Spleen (tissue), 11 donors: ENCODE measurements at regions not wholly inside any gene's neighbourhood (a gene's known extent, or its start where the extent isn't known, plus 50 kb on each side); places are given as distances from the start of the nearest gene placed in this dataset.

ENCODE experiments used
- DNase-seq: peaks from one replicate; pipeline ENCODE4 v3.0.0-alpha.2; 2020
- H3K27ac ChIP-seq, 8 donors: fragments of 200-600 bp; sonication (generic) in 7 of 8; 1 replicate in 4 of 8; 2 replicates in 4 of 8; pipeline versions ENCODE4 v1.5.0 to v1.8.0; 2016 to 2021; ENCODE audit warnings: inconsistent platforms in 4 of 8, mild to moderate bottlenecking in 4 of 8, moderate library complexity in 1 of 8
- H3K27me3 ChIP-seq, 7 donors: fragments of 200-600 bp; sonication (generic) in 6 of 7; replicated peaks in 1 of 7; 1 replicate in 4 of 7; 2 replicates in 3 of 7; pipeline versions ENCODE4 v1.5.0 to v1.8.0; 2016 to 2021; ENCODE audit warnings: inconsistent platforms in 3 of 7, mild to moderate bottlenecking in 1 of 7
- H3K36me3 ChIP-seq, 6 donors: fragments of 200-600 bp; sonication (generic) in 5 of 6; 1 replicate in 4 of 6; 2 replicates in 2 of 6; pipeline versions ENCODE4 v1.5.0 to v1.8.0; 2016 to 2021; ENCODE audit warnings: inconsistent platforms in 2 of 6
- H3K4me1 ChIP-seq, 6 donors: fragments of 200-600 bp; sonication (generic) in 5 of 6; 1 replicate in 3 of 6; 2 replicates in 3 of 6; pipeline versions ENCODE4 v1.5.0 to v1.8.0; 2016 to 2021; ENCODE audit warnings: inconsistent platforms in 3 of 6
- H3K4me3 ChIP-seq, 8 donors: fragments of 200-600 bp; sonication (generic) in 7 of 8; 1 replicate in 4 of 8; 2 replicates in 4 of 8; pipeline versions ENCODE4 v1.5.0 to v1.8.0; 2016 to 2021; ENCODE audit warnings: inconsistent platforms in 4 of 8, mild to moderate bottlenecking in 4 of 8, moderate library complexity in 2 of 8
- H3K9me3 ChIP-seq, 8 donors: fragments of 200-600 bp; sonication (generic) in 7 of 8; 1 replicate in 4 of 8; 2 replicates in 4 of 8; pipeline versions ENCODE4 v1.5.0 to v1.8.0; 2016 to 2021; ENCODE audit warnings: inconsistent platforms in 4 of 8
- POLR2A ChIP-seq, 3 donors: fragments of 450-650 bp; IDR thresholded peaks; one replicate each; pipeline ENCODE4 v1.5.1; 2017; ENCODE audit warnings: antibody characterized with exemption in 3 of 3, mild to moderate bottlenecking in 1 of 3
- POLR2AphosphoS5 ChIP-seq, 3 donors: sonication (generic); formaldehyde crosslinking; IDR thresholded peaks; one replicate each; pipeline ENCODE4 v1.5.1; 2017; ENCODE audit warnings: antibody characterized with exemption in 3 of 3
- WGBS, 5 donors: extraction: QIAGEN DNeasy Blood & Tissue Kit in 3 of 5; methylation state at CpG; one replicate each; pipeline versions ENCODE4 v1.1.5 to v1.1.7; 2013 to 2018; 5-methylcytosine and 5-hydroxymethylcytosine counted together
- intact Hi-C: fragments of 100-400 bp; cut with DNase I; formaldehyde crosslinking; loops from one replicate; pipeline ENCODE4 v1.15.0; 2023; ENCODE audit warnings: low total_unique reads
- TF ChIP-seq, protein P1 (sequence below), 11 experiments: fragments of 200-600 bp in 7 of 11; fragments of 450-650 bp in 4 of 11; sonication (generic) in 4 of 11; IDR thresholded peaks in 8 of 11; conservative IDR thresholded peaks in 3 of 11; 1 replicate in 7 of 11; 2 replicates in 4 of 11; pipeline versions ENCODE4 v1.4.0 to v1.8.0; 2016 to 2021; ENCODE audit warnings: antibody characterized with exemption in 11 of 11, inconsistent platforms in 4 of 11, mild to moderate bottlenecking in 1 of 11
- donor health status: healthy with polysubstance abuse.
- donor health status: DM: no; HTN: no; CAD: no; lungs with moderate emphysema.
- donor health status: DM: no; HTN: no; CAD: no.
- donor health status: Bipolar disorder and iron deficiency.
- donor health status: healthy.
- donor health status: DM: no; HTN: no; CAD: no.
- donor health status: DM: yes; HTN: yes; CAD: no.

DNA sequence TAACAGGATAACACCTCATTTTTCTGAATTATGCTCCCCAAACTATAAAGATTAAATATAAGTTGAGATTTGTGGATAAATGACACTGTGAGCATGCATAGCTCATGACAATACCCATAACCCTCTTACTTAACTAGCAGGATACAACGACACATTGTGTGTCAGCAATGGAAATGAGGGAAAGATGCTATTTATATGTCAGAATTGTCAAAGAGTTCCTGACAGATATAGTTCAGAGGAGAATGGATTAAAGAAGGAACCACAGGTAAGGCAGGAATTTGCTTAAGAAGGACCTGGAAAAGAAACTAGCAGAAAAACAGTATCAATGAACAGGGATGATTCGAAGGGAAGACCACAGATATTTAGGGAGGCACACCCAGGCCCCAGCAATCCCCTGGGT lies 591.0 kb downstream of the DHX35 start:
- Histone ChIP-seq H3K27ac (no peak overlapping the region), H3K4me3 (no peak overlapping the region), H3K9me3 (peaks cover 0 to 9% (median 0%) of the 10 kb centered on the region in 8 donors), H3K4me1 (no peaks in the 10 kb centered on the region), H3K27me3 (peaks cover 0 to 4% (median 0%) of the 10 kb centered on the region in 7 donors), H3K36me3 (no peaks in the 10 kb centered on the region)
- intact Hi-C loops: no loop called here
- 81 to 94% (median 86%) methylated on average over 2 of the region's 2 CpGs for WGBS, 5 donors
- DNase-seq: no peak
- TF ChIP-seq POLR2AphosphoS5 (IDR thresholded peaks at IDR 0.05) (no peak), POLR2A (IDR thresholded peaks at IDR 0.05) (no peak)
- TF ChIP-seq, protein P1, sequence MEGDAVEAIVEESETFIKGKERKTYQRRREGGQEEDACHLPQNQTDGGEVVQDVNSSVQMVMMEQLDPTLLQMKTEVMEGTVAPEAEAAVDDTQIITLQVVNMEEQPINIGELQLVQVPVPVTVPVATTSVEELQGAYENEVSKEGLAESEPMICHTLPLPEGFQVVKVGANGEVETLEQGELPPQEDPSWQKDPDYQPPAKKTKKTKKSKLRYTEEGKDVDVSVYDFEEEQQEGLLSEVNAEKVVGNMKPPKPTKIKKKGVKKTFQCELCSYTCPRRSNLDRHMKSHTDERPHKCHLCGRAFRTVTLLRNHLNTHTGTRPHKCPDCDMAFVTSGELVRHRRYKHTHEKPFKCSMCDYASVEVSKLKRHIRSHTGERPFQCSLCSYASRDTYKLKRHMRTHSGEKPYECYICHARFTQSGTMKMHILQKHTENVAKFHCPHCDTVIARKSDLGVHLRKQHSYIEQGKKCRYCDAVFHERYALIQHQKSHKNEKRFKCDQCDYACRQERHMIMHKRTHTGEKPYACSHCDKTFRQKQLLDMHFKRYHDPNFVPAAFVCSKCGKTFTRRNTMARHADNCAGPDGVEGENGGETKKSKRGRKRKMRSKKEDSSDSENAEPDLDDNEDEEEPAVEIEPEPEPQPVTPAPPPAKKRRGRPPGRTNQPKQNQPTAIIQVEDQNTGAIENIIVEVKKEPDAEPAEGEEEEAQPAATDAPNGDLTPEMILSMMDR (IDR thresholded peaks at IDR 0.05 in 8 of 11, conservative IDR thresholded peaks at IDR 0.05 in 3 of 11): no peak

DNA sequence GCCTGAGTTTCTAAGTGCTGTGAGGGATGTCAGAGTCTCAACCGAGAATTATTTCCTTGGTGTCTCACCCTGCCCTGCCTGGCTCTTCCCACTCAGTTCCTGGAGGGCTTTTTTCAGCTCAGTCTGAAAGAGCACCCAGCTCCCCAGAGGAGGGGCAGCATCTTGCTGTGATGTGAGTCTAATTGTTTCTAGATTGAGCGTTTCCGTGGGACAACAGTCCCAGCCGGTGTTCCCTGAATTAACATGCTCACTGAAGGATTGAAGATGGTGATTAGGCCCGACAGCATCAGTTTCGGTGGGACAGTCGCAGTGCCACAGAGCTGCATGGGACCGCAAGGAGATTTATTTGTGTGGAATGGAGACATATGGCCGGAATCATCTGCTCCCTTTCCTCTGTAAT lies 587.6 kb downstream of the DHX35 start:
- DNase-seq: no peak
- Histone ChIP-seq H3K4me3 (no peak overlapping the region), H3K36me3 (no peaks in the 10 kb centered on the region), H3K27me3 (peaks cover 0 to 4% (median 0%) of the 10 kb centered on the region in 7 donors), H3K27ac (no peak overlapping the region), H3K4me1 (no peaks in the 10 kb centered on the region), H3K9me3 (no peaks in the 10 kb centered on the region)
- intact Hi-C loops: no loop called here
- TF ChIP-seq, protein P1 (IDR thresholded peaks at IDR 0.05 in 8 of 11, conservative IDR thresholded peaks at IDR 0.05 in 3 of 11): no peak
- TF ChIP-seq POLR2AphosphoS5 (IDR thresholded peaks at IDR 0.05) (no peak), POLR2A (IDR thresholded peaks at IDR 0.05) (no peak)
- 83 to 90% (median 86%) methylated on average over 9 of the region's 9 CpGs for WGBS, 5 donors

DNA sequence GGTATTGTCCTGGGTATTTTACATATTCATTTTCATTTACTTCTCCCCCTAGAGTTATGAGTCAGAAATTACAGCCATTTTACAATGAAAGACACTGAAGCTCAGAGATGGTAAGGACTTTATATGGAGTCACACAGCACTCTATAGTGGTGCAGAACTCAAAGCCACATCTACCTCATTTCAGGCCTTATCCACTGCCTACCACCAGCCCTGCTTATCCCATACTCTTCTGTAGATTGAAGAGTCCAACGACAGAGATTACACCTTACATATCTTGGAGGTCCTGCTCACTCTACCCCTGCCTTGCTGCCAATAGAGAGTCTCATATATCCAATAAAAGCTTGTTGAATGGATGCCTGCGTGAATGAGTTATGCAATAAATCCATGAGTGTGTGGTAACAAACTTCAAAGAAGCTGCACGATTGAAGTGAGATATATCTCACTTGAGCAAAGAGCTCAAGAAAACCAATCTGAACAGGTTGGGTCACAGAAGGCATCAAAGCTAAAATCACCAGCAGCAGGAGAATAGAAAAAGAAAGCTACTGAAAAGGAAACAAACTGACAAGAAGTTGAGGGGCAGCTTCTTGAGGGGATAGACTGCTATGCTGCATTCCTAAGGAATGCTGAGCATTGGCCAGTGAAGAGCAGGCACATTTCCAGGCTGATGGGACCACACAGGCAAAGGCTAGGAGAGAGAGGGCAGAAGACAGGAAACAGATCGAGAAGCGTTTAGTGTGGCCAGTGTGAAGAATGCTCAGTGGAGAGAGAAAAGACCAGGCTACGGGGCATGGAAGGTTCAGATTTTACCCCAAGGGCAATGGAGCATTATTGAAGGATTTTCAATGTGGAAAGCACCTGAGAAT lies 585.6 kb downstream of the DHX35 start:
- intact Hi-C loops: no loop called here
- H3K27ac ChIP-seq: no peak overlapping the region
- TF ChIP-seq POLR2AphosphoS5 (IDR thresholded peaks at IDR 0.05) (no peak), POLR2A (IDR thresholded peaks at IDR 0.05) (no peak)
- TF ChIP-seq, protein P1 (IDR thresholded peaks at IDR 0.05 in 8 of 11, conservative IDR thresholded peaks at IDR 0.05 in 3 of 11): no peak
- H3K4me3 ChIP-seq: no peak overlapping the region
- peaks cover 0 to 6% (median 0%) of the 10 kb centered on the region in 8 donors for H3K9me3 ChIP-seq
- peaks cover 0 to 4% (median 0%) of the 10 kb centered on the region in 7 donors for H3K27me3 ChIP-seq
- H3K36me3 ChIP-seq: no peaks in the 10 kb centered on the region
- 66 to 76% (median 71%) methylated on average over 6 of the region's 6 CpGs for whole genome bisulfite sequencing, 5 donors
- H3K4me1 ChIP-seq: no peaks in the 10 kb centered on the region
- DNase-seq: no peak

DNA sequence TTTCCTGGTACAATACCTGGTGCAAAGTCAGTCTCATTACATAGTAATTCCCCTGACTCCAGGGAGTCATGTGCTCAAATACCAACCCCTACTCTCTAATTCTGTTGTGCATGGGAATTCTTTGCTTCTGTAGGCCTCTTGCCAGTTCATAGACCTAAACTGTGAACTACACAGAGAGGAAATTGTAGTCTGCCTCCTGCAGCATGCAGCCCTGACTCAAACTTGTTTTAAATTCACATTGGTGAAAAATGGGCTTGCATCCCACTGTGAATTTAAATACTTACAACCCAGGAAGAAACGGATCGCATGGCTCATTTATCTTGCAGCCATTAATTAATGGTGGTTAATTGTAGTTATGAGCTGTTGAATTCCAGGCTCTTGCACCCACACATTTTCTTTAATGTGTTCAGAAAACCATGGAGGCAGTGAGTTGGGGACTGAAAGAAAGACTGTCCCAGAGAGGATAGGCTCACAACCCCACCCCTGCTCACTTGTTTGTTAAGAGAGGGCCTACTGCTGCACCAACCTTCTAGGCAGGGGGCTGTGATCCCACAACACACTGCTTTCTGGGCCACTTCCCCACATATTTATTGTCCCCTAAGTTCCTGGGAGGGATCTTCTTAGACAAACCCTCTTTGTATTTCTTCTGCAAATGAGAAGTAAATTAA lies 579.1 kb downstream of the DHX35 start:
- no peaks in the 10 kb centered on the region for H3K4me1 ChIP-seq
- H3K9me3 ChIP-seq: peaks cover 0 to 6% (median 0%) of the 10 kb centered on the region in 8 donors
- 83 to 91% (median 89%) methylated on average over 2 of the region's 2 CpGs for WGBS, 5 donors
- H3K27me3 ChIP-seq: no peaks in the 10 kb centered on the region
- no peak for TF ChIP-seq POLR2A (IDR thresholded peaks at IDR 0.05)
- TF ChIP-seq, protein P1 (IDR thresholded peaks at IDR 0.05 in 8 of 11, conservative IDR thresholded peaks at IDR 0.05 in 3 of 11): no peak
- no peak for TF ChIP-seq POLR2AphosphoS5 (IDR thresholded peaks at IDR 0.05)
- H3K36me3 ChIP-seq: no peaks in the 10 kb centered on the region
- no peak overlapping the region for H3K27ac ChIP-seq
- H3K4me3 ChIP-seq: no peak overlapping the region
- intact Hi-C loops: no loop called here
- no peak for DNase-seq
